Hematopoietic multipotent progenitor cell treated with erythropoietin and hydrocortisone succinate and interleukin-3 and kit ligand, for 8 days (in vitro differentiated cells): ENCODE measurements at regions not wholly inside any gene's neighbourhood (a gene's known extent, or its start where the extent isn't known, plus 50 kb on each side); places are given as distances from the start of the nearest gene placed in this dataset.
A peak's percentile ranks its signal among the peaks of the same experiment; 100 is the strongest.

Experiments
- DNase-seq: peaks from one replicate; pipeline ENCODE4 v3.0.0-alpha.2; 2015

GRCh38 chr18:72692086-72692485, 147.9 kb upstream of the CBLN2 start:
- no peak for DNase-seq

- no peak for DNase-seq
Measured at GRCh38 chr18:72687736-72688135, 143.6 kb upstream of the CBLN2 start.

GRCh38 chr18:72675394-72675793, 131.3 kb upstream of the CBLN2 start:
- no peak for DNase-seq

DNA sequence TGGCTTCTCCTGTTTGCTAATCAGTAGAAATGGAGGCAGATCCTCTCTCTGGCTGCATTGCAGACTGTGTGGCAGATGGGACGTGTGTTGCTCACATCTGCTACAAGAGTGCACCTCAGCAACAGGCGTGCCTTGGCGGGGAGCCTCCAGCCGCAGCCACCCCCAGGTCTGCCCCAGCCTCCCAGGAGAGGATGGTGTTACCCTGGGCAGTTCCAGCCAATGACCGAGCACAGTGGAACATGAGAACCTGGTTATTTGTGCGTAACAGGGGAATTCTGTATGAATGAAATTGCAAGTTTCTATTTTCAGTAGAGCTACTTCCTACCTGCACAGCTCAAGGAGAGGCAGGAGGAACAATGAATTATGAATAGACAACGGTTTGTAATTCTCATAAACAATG, 130.6 kb upstream of the CBLN2 start:
- no peak for DNase-seq

DNA sequence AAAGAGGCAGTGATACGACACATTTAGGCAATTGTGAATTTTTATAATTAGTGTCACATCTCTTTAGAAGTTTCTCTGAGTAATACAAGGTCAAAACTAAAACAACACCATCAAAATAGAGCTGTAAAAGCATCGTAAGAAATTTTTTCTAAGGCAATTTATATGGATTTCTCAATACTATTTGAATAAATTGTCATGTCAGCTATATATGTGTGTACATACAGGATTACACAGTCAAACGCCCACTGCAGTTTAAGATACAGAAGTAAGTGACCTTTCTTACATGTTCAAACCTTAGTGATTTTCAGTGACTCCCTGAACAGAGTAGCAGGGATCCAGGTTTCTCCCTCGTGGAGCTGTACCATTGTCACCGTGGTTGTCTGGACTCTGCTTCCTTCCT, 129.1 kb upstream of the CBLN2 start:
- DNase-seq = no peak

- peak; percentile 37 for DNase-seq
Measured at GRCh38 chr18:72672364-72673184, 128.4 kb upstream of the CBLN2 start.

DNA sequence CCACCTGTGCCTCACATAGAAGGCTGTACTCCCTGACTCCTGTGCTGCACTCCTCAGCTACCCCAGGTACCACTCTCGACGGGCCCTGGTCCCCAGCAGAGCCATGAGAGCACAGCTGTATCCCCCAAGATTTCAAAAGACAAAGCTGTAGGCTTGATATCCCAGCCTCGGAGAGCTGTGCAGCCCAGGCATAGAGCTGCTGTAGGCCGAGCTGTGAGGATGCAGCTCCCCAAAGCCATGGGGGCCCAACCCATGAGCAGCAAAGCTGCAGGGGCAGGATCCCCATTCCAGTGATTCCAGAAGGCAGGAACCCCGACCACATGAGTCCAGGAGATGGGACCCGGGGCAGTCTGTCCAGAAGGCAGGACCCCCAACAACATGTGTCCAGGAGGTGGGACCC, 123.8 kb upstream of the CBLN2 start:
- DNase-seq = no peak

DNA sequence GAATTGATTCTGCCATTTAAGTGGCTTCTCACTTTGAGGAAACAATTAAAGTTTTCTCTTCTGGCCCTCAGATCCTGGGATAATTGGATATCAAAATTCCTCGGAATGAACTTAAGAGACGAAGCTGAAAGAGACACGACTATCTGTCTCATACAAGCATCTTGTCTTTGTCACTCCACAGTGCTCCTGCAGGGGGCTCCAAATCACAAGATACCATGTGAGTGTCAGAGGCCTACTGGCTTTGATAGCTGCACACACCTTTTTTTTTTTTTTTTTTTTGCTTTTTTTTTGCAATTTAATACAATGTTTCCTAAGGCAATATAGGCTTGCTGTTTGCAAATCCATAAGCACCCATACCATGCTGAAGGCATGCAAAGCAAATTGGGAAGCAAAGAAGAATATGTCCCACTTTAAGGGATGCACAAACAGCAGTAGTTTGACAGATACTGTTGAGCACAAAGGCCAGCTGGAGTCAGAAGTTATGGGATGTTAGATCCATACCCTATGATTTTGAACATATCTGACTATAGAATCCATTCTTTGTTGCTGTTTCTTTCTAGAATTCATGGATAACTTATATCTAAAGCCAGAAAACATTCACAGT, 109.0 kb upstream of the CBLN2 start:
- DNase-seq = peak; percentile 58

- no peak for DNase-seq
Measured at GRCh38 chr18:72651033-72651432, 106.9 kb upstream of the CBLN2 start.

DNA sequence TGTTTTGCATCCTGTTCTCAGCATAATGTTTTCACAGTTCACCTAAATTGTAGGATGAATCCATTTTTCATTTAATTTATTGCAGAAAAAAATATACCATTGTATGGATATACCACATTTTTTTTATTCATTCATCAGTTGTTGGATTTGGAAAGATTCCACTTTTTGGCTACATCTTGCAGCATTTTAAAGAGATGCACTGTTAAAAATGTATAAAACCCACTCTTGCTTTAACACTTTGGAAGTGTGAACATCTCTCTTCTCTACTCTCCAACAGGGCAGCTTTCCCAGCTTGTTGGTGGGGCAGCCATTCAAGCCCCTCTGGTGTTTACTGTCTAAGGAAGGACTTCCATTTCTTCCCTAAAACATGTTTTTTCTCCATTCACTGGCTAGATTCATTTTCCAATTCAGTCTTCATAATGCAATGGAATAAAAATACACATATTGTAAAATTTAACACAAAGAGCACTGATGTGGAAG, 104.4 kb upstream of the CBLN2 start:
- DNase-seq = no peak

DNA sequence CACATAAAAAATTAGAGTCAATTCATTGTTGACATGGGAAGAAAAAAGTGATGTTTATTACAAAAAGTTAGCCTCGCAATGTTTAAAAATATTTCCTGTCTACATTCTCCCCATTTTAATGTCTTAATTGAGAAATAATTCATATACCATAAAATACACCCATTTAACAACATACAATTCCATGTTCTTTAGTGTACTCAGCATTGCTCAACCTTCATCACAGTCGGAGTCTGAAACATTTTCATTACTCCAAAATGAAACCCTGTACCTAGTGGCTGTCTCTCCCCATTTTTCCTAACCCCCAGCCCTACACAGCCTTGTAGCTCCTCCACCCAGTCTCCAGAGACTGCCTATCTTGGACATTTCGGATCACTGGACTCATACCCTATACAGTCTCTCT, 103.9 kb upstream of the CBLN2 start:
- DNase-seq = no peak

- no peak for DNase-seq
Measured at GRCh38 chr18:72640557-72640956, 96.4 kb upstream of the CBLN2 start.

DNA sequence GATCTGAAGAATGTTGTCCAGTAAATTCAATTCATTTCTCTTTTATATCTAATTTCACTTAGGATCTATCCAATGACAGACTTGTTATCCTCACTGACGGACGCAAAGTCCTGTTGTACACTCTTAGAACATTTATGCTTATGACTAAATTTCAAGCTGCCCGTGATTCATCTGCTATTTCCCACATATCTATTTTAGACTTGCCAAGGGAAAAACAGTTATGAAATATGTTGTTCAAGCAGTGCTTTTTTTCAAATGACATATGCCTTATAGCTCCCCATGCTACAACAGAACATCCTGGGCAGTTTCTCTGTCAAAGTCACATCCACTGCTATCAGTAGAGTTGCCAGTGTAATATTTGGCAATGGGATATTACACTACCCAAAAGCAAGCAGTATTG, 94.2 kb upstream of the CBLN2 start:
- no peak for DNase-seq

DNA sequence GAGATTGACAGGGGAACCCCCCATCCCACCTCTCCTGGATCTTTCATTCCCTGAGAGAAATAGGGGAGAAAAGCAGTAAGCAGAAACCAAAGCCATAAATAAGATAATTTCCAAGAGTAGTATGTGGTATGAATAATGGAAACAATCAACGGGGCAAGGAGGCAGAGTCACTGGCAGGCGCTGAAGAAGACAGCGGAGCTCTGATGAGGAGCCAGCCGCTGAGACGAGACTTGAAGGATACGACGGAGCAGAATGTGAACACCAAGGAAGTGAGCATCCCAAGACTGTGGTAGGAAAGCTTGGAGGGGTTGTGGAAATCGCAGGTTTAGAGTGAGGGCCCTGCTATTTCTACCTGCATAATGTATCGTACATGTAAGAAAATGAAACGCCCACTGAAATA, 93.6 kb upstream of the CBLN2 start:
- no peak for DNase-seq

GRCh38 chr18:72637299-72637698, 93.2 kb upstream of the CBLN2 start:
- DNase-seq = no peak

- no peak for DNase-seq
Measured at GRCh38 chr18:72636611-72637010, 92.5 kb upstream of the CBLN2 start.

DNA sequence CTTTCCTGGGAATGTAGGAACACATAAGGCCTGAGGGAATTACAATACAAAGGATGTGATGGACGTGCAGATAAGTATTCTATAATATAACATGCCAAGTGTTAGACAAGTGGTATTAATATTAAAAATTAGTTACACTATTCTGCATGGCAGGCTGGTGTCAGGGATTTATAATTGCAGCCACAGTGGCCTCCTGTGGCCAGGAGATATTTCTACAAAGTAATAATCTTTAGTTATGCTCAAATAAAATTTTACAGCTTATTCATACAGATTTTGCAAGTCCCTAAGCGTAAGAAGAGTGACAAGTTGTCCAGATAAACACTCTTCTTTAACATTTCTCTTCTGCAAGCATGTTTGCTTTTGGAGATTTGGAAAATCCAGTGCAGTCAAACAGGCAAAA, 90.4 kb upstream of the CBLN2 start:
- no peak for DNase-seq

DNA sequence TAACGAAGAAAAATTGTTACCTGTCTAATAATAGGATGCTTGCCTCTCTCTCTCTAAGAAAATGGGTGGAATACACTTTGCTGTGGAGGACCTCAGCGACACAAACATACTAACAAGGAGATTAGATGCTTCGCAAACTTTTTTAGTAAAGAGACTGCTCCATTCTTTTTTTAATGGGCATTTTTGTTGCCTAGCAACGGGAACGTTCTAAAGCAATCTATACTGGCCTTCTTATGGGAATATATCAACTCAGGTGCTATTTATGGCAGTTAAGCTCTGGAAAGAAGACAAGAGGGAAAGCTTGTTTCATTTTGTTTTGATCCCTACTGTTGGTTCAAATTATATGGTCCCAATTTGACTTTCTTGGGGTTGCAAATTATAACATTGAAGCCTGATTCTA, 86.8 kb upstream of the CBLN2 start:
- no peak for DNase-seq

DNA sequence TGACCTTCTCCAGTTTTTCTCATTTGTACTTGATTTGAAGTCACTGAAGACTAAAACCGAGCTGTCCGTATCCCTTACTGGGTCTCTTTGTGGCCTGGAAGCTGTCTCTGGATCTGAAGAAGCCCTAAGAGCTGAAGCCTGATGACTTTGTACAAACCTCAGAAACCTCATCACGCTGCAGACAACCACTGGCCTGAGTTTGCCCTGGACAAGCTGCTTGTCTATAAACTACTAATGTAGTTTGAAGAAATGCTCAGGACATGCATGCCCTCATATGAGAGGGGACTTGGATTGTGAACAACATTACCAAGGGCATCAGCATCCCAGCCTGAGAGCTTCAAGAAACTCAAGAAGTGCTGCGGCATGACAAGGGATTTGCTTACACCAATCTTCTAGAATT, 79.3 kb upstream of the CBLN2 start:
- no peak for DNase-seq

- DNase-seq = no peak
Measured at GRCh38 chr18:72613534-72613930, 69.4 kb upstream of the CBLN2 start.

GRCh38 chr18:72612894-72613533, 68.9 kb upstream of the CBLN2 start:
- no peak for DNase-seq

- DNase-seq = no peak
Measured at GRCh38 chr18:72605376-72605775, 61.2 kb upstream of the CBLN2 start.

DNA sequence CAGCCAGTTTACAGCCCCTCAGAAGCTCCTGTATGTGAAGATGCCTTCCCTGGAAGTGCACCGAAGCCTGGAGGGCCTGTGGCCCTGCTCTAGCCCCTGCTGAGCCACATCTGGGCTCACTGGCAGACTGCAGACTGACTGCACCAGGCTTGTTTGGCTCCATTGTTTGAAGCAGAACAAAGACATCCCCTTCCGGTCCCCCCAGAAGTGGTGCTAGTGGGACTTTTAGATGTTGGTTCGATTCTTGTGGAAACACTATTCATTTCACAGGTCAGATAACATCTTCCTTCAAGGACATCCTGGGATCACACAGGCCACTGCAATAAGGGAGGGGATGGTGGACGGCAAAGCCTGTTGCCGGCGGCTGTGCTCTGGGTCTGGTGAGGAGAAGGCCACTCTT, 57.8 kb upstream of the CBLN2 start:
- DNase-seq = no peak

DNA sequence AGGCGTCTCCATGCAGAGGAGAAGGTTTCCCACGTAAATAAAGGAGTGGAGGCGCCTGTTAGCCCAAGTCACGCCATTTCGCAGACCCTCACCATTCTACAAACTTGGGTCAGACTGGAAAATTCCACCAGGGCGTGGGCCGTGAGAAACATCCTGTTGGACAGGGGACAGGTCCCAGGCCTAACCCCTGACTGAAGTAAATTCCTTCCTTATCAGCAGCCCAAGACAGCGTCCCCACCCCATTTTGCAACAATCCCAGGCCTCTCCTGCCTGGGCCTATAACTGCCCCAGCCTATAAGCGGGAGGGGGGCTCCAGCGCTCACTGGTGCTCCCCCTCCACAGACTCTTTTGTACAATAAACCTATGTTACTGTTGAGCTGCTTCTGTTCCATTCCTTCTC, 57.3 kb upstream of the CBLN2 start:
- DNase-seq = no peak
